Activated CD8-positive, alpha-beta T cell treated with anti-CD3 and anti-CD28 coated beads, Interleukin-2, amount 10 ng/mL, durations not matched to agents 7 days and 5 days (primary cell): ENCODE measurements at regions not wholly inside any gene's neighbourhood (a gene's known extent, or its start where the extent isn't known, plus 50 kb on each side); places are given as distances from the start of the nearest gene placed in this dataset.
"Not testable (repeated sequence)": the region's sequence is repeated elsewhere in the genome, so short reads cannot be mapped to it uniquely, and the experiment has no call there.

Experiments
- ATAC-seq: fragments of 150-1000 bp; cut with Tn5 transposase; one replicate; pipeline ENCODE4 v1.10.0; 2021; ENCODE audit warnings: moderate library complexity
- CTCF ChIA-PET: fragments of 350-600 bp; sonication (Branson Sonifier 250); formaldehyde crosslinking; loops from one replicate; lab custom pipeline; 2021; ENCODE audit warnings: antibody characterized with exemption; lab: Charles Lee
- POLR2A ChIA-PET: fragments of 350-600 bp; sonication (Branson Sonifier 250); formaldehyde crosslinking; loops from one replicate; lab custom pipeline; 2021; ENCODE audit warnings: antibody characterized with exemption; lab: Charles Lee
- DNase-seq: peaks from one replicate; pipeline ENCODE4 v3.0.0-alpha.2; 2020
- H3K27ac Mint-ChIP-seq: one replicate; pipeline ENCODE4 v1.8.0; 2021; ENCODE audit warnings: mild to moderate bottlenecking, mixed read lengths
- H3K27me3 Mint-ChIP-seq: one replicate; pipeline ENCODE4 v1.8.0; 2021; ENCODE audit warnings: low read depth, mixed read lengths
- H3K36me3 Mint-ChIP-seq: one replicate; pipeline ENCODE4 v1.8.0; 2021; ENCODE audit warnings: low read depth, mixed read lengths
- H3K4me1 Mint-ChIP-seq: one replicate; pipeline ENCODE4 v1.8.0; 2021; ENCODE audit warnings: low read depth, mixed read lengths
- H3K4me3 Mint-ChIP-seq: one replicate; pipeline ENCODE4 v1.8.0; 2021; ENCODE audit warnings: mild to moderate bottlenecking, mixed read lengths
- H3K9me3 Mint-ChIP-seq: one replicate; pipeline ENCODE4 v1.8.0; 2022; ENCODE audit warnings: mixed read lengths; ENCODE audit not compliant: insufficient read depth

DNA sequence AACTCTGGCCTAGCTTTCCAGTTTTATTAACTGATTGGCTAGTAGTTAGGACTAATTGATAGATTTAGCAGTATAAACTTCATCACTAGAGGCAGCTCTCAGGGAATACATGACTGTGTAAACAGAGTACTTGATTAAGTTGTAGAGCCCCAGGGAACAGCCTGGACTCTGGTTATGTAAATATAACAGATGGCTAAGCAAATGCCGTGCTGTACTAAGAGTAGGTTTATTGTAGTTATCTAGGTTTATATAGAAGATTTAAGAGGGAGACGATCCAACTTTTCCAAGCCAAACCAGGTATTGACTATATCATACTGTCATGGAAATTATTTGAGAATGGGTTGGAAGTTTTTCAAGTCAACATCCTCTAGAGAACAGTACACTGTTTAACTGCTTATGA is 463.4 kb upstream of the GRID2 start:
- Mint-ChIP-seq H3K9me3 (peaks cover 14% of the 10 kb centered on the region), H3K36me3 (no peaks in the 10 kb centered on the region), H3K27ac (no peak overlapping the region), H3K4me1 (no peaks in the 10 kb centered on the region), H3K27me3 (no peaks in the 10 kb centered on the region), H3K4me3 (no peak overlapping the region)
- ATAC-seq (no peak), DNase-seq (no peak)
- POLR2A ChIA-PET = no interaction called here
- CTCF ChIA-PET = no interaction called here

GRCh38 chr4:91846233-91846632 is 457.5 kb upstream of the GRID2 start:
- Mint-ChIP-seq H3K27ac (no peak overlapping the region), H3K4me1 (no peaks in the 10 kb centered on the region), H3K9me3 (no peaks in the 10 kb centered on the region), H3K4me3 (no peak overlapping the region), H3K36me3 (no peaks in the 10 kb centered on the region), H3K27me3 (no peaks in the 10 kb centered on the region)
- DNase-seq (no peak), ATAC-seq (no peak)
- ChIA-PET CTCF (no interaction called here), POLR2A (no interaction called here)

DNA sequence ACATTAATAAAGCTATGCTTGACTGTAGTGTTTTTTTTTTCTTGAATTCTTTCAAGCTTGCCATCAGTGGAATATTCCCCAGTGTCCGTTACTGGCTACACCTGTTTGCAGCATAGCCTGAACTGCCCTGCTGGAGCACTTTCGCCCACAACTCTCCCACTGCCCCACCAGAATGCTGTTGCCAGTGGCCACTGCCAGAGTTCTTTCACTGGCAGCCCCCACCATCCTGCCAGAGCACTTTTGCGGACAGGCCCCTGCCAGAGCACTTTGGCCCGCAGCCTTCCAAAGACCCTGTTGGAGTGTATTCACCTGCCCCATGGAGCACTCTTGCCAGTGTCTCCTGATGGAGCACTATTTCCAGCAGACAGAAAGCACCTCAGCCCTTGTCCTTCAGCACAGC is 452.3 kb upstream of the GRID2 start:
- Mint-ChIP-seq H3K4me1 (no peaks in the 10 kb centered on the region), H3K27me3 (no peaks in the 10 kb centered on the region), H3K9me3 (peaks cover 5% of the 10 kb centered on the region), H3K27ac (no peak overlapping the region), H3K36me3 (no peaks in the 10 kb centered on the region), H3K4me3 (no peak overlapping the region)
- POLR2A ChIA-PET = no interaction called here
- ATAC-seq (no peak), DNase-seq (no peak)
- CTCF ChIA-PET = no interaction called here

- Mint-ChIP-seq H3K4me3 (no peak overlapping the region), H3K4me1 (no peaks in the 10 kb centered on the region), H3K27me3 (no peaks in the 10 kb centered on the region), H3K36me3 (no peaks in the 10 kb centered on the region), H3K9me3 (peaks cover 7% of the 10 kb centered on the region), H3K27ac (no peak overlapping the region)
- ATAC-seq (no peak), DNase-seq (no peak)
- ChIA-PET POLR2A (no interaction called here), CTCF (no interaction called here)
These were observed 415.8 kb upstream of the GRID2 start for GRCh38 chr4:91887926-91888325.

DNA sequence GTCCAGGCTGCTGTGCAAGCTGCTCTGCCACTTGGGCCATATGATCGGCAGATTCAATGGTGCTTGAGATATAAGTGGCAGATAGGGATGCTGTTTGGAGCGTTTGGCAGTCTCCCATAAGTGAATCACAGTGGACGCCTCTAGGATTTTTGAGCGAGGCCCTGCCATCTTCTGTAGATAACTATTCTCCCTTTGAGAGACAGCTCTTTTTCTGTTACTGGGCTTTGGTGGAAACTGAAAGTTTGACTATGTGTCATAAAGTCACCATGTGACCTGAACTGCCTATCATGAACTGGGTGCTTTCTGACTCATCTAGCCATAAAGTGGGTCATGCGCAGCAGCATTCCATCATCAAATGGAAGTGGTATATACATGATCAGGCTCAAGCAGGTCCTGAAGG is 412.5 kb upstream of the GRID2 start:
- CTCF ChIA-PET, H3K27ac Mint-ChIP-seq, DNase-seq, H3K36me3 Mint-ChIP-seq, H3K4me1 Mint-ChIP-seq, H3K4me3 Mint-ChIP-seq, H3K27me3 Mint-ChIP-seq, POLR2A ChIA-PET, H3K9me3 Mint-ChIP-seq, ATAC-seq: not testable (repeated sequence)

- ChIA-PET CTCF (no interaction called here), POLR2A (no interaction called here)
- DNase-seq (no peak), ATAC-seq (no peak)
- H3K4me3 Mint-ChIP-seq = no peak overlapping the region
- no peaks in the 10 kb centered on the region for H3K27me3 Mint-ChIP-seq
- H3K9me3 Mint-ChIP-seq = peaks cover 3% of the 10 kb centered on the region
- H3K27ac Mint-ChIP-seq = no peak overlapping the region
- no peaks in the 10 kb centered on the region for H3K4me1 Mint-ChIP-seq
- no peaks in the 10 kb centered on the region for H3K36me3 Mint-ChIP-seq
These were observed 409.8 kb upstream of the GRID2 start for GRCh38 chr4:91894006-91894405.

GRCh38 chr4:91904556-91904955 is 399.2 kb upstream of the GRID2 start:
- Mint-ChIP-seq H3K36me3 (no peaks in the 10 kb centered on the region), H3K27me3 (no peaks in the 10 kb centered on the region), H3K9me3 (peaks cover 12% of the 10 kb centered on the region), H3K27ac (no peak overlapping the region), H3K4me3 (no peak overlapping the region), H3K4me1 (no peaks in the 10 kb centered on the region)
- ChIA-PET POLR2A (no interaction called here), CTCF (no interaction called here)
- DNase-seq = no peak
- no peak for ATAC-seq

GRCh38 chr4:91909963-91910362 is 393.8 kb upstream of the GRID2 start:
- no peak for DNase-seq
- H3K27me3 Mint-ChIP-seq = no peaks in the 10 kb centered on the region

GRCh38 chr4:91914176-91914804 is 389.5 kb upstream of the GRID2 start:
- no peak overlapping the region for H3K4me3 Mint-ChIP-seq
- ATAC-seq = no peak
- H3K27me3 Mint-ChIP-seq = no peaks in the 10 kb centered on the region
- ChIA-PET CTCF (no interaction called here), POLR2A (no interaction called here)
- no peaks in the 10 kb centered on the region for H3K4me1 Mint-ChIP-seq
- H3K27ac Mint-ChIP-seq = no peak overlapping the region
- H3K9me3 Mint-ChIP-seq = peaks cover 4% of the 10 kb centered on the region
- no peaks in the 10 kb centered on the region for H3K36me3 Mint-ChIP-seq
- DNase-seq = no peak

More at GRCh38 chr4:91909963-91910362, 393.8 kb upstream of the GRID2 start:
- Mint-ChIP-seq H3K36me3 (no peaks in the 10 kb centered on the region), H3K4me3 (no peak overlapping the region), H3K27ac (no peak overlapping the region), H3K4me1 (no peaks in the 10 kb centered on the region), H3K9me3 (peaks cover 4% of the 10 kb centered on the region)
- ATAC-seq = no peak
- CTCF ChIA-PET = no interaction called here
- POLR2A ChIA-PET = interaction anchor here (0.6 kb wide), 1 partner anchor 647 kb away, joined by 3 read pairs; no protein-coding TSS in a partner anchor

DNA sequence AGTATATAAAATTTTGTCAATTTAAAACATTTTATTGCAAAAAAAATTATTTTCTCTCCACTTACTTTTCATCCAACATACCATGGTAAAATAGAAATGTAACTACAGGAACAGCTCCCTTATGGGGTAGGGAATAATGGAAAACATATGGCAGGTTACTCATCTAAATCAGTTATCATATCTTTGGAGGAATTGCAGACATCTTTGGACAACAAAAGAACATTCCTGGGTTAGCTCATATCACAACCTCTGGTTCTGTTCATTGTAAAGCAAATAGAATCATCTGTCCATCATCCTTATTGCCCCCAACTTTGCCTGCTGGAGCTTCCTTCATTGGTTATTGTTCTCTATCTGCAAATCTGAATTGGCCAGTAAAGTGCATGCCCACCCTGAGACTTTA is 387.5 kb upstream of the GRID2 start:
- no peaks in the 10 kb centered on the region for H3K36me3 Mint-ChIP-seq
- H3K27ac Mint-ChIP-seq = no peak overlapping the region
- H3K4me3 Mint-ChIP-seq = no peak overlapping the region
- DNase-seq = no peak
- ChIA-PET POLR2A (no interaction called here), CTCF (no interaction called here)
- no peaks in the 10 kb centered on the region for H3K4me1 Mint-ChIP-seq
- no peak for ATAC-seq
- peaks cover 7% of the 10 kb centered on the region for H3K9me3 Mint-ChIP-seq
- H3K27me3 Mint-ChIP-seq = no peaks in the 10 kb centered on the region

DNA sequence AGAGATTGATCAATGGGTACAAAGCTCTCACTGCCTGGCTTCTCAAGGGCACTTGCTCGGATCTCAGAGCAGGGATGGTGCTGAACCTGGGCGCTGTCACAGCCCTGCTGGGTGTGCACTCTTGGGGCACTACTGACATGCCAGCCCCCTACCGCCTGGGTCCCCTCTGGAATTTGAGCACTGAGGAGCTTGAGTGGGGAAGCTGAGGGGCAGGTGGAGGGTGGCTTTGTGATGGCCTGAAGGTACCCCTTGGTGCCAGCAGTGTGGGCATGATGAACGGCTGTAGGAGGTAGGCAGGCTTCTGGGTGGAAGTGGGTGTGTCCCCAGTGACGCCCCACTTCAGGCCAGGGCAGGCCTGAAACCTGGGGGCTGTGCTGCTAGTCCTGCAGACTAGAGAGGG is 379.1 kb upstream of the GRID2 start:
- peaks cover 10% of the 10 kb centered on the region for H3K9me3 Mint-ChIP-seq
- H3K4me3 Mint-ChIP-seq = no peak overlapping the region
- ATAC-seq (no peak), DNase-seq (no peak)
- no peaks in the 10 kb centered on the region for H3K4me1 Mint-ChIP-seq
- no peaks in the 10 kb centered on the region for H3K27me3 Mint-ChIP-seq
- CTCF ChIA-PET = no interaction called here
- no peaks in the 10 kb centered on the region for H3K36me3 Mint-ChIP-seq
- no peak overlapping the region for H3K27ac Mint-ChIP-seq
- POLR2A ChIA-PET = no interaction called here

- DNase-seq (no peak), ATAC-seq (no peak)
- H3K4me1 Mint-ChIP-seq = no peaks in the 10 kb centered on the region
- H3K4me3 Mint-ChIP-seq = no peak overlapping the region
- H3K27ac Mint-ChIP-seq = no peak overlapping the region
- ChIA-PET CTCF (no interaction called here), POLR2A (no interaction called here)
- H3K9me3 Mint-ChIP-seq = peaks cover 9% of the 10 kb centered on the region
- H3K36me3 Mint-ChIP-seq = no peaks in the 10 kb centered on the region
- H3K27me3 Mint-ChIP-seq = no peaks in the 10 kb centered on the region
These were observed 368.5 kb upstream of the GRID2 start for GRCh38 chr4:91935217-91935616.

DNA sequence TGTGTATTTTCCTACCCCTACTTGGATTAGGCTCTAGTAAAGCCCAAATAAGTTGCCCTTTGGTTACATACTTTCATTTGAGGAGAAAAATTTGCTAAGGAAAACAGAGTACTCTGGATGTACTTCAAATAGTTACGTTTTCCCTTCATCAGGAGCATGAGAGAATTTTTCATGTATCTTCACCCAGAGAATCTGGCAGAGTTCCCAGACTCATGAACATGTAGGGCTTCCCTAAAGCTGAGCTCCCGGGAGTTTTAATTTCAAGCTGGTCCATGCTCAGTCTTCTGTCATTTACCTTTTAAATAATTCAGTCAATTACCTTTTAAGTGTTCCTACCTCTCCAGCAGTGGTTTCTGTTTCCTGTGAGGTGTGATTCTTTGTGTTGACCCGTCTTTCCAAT is 367.5 kb upstream of the GRID2 start:
- Mint-ChIP-seq H3K4me1 (no peaks in the 10 kb centered on the region), H3K9me3 (peaks cover 17% of the 10 kb centered on the region), H3K27ac (no peak overlapping the region), H3K4me3 (no peak overlapping the region), H3K27me3 (no peaks in the 10 kb centered on the region), H3K36me3 (no peaks in the 10 kb centered on the region)
- POLR2A ChIA-PET = no interaction called here
- no peak for DNase-seq
- ATAC-seq = no peak
- CTCF ChIA-PET = no interaction called here
